ENCODE measurements at regions not wholly inside any gene's neighbourhood (a gene's known extent, or its start where the extent isn't known, plus 50 kb on each side); places are given as distances from the start of the nearest gene placed in this dataset.

DNA sequence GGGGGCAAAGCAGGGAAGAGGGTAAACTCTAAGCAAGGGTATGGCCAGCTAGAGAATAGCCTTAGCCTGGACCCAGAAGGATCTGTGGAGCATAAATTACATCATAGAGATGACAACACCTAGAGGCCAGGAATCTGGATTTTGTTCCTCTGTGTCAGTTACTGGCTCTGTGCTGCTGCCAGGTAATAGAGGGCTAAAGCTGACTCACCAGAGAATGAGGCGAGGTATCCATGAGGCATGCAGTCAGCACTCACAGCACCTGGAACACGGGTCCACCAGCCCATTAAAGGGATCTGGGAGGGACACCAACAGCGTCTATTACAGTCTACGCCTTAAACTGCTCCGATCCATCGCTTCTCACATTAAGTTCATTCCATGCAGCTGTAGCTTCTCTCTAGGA, 74.9 kb upstream of the CMKLR1 start (continued):
- TF ChIP-seq ZNF462 (CRISPR knock-in tag; IDR thresholded peaks at IDR 0.05) = no peak
- no peak for TF ChIP-seq NANOG (IDR thresholded peaks at IDR 0.05; ENCODE audit: borderline replicate concordance)
- TF ChIP-seq STAT1 (IDR thresholded peaks at IDR 0.05; ENCODE audit: unreplicated experiment) = no peak
- TF ChIP-seq CREB1 (CRISPR knock-in tag; IDR thresholded peaks at IDR 0.05; ENCODE audit: low read depth) = no peak
- no peak for TF ChIP-seq EZH2 (IDR thresholded peaks at IDR 0.05; ENCODE audit: low read depth, unreplicated experiment)
- TF ChIP-seq POLR2AphosphoS5 (IDR thresholded peaks at IDR 0.05; ENCODE audit: low read depth) = no peak
- TF ChIP-seq JUNB (IDR thresholded peaks at IDR 0.05; ENCODE audit: unreplicated experiment) = no peak

GRCh38 chr12:108410689-108411088, 71.6 kb upstream of the CMKLR1 start:
- H3K9me3 Mint-ChIP-seq = peaks cover 7% of the 10 kb centered on the region
- Histone ChIP-seq H4K20me1 (replicated peaks; ENCODE audit: insufficient read depth) (no peaks in the 10 kb centered on the region), H2AFZ (0 out of 2 replicates have a peak overlapping the region, but pooled peaks have one; percentile 28), H3K36me3 (ENCODE audit: insufficient read depth) (no peaks in the 10 kb centered on the region), H3K9me2 (ENCODE audit: insufficient read depth) (peaks cover 9% of the 10 kb centered on the region; the same call in 1 of the 2 replicates), H3K79me2 (replicated peaks; ENCODE audit: insufficient read depth) (no peaks in the 10 kb centered on the region), H3K4me1 (ENCODE audit: insufficient read depth) (peaks cover 13% of the 10 kb centered on the region), H3K4me2 (no peak overlapping the region), H3K27ac (ENCODE audit: low read depth) (no peak overlapping the region), H3F3A (replicated peaks; ENCODE audit: low read depth) (no peaks in the 10 kb centered on the region), H3K4me3 (no peak overlapping the region), H3K27me3 (ENCODE audit: insufficient read depth) (no peaks in the 10 kb centered on the region)
- no peak overlapping the region for H3K27ac Mint-ChIP-seq
- ATAC-seq (no peak), DNase-seq (ENCODE audit: low spot score) (no peak)
- H3K27me3 Mint-ChIP-seq (ENCODE audit: insufficient read depth, low read depth, poor library complexity) = no peaks in the 10 kb centered on the region
- H3K36me3 Mint-ChIP-seq (ENCODE audit: low read depth) = peaks cover 4% of the 10 kb centered on the region; the same call in 2 of the 3 replicates
- H3K4me1 Mint-ChIP-seq = peaks cover 14% of the 10 kb centered on the region
- no peak overlapping the region for H3K4me3 Mint-ChIP-seq
- TF ChIP-seq STAT1 (IDR thresholded peaks at IDR 0.05; ENCODE audit: unreplicated experiment) (no peak), POLR2AphosphoS5 (IDR thresholded peaks at IDR 0.05; ENCODE audit: low read depth) (no peak), JUNB (IDR thresholded peaks at IDR 0.05; ENCODE audit: unreplicated experiment) (no peak), ETS1 (IDR thresholded peaks at IDR 0.05) (no peak), EZH2 (IDR thresholded peaks at IDR 0.05; ENCODE audit: low read depth, unreplicated experiment) (no peak), ZNF331 (CRISPR knock-in tag; IDR thresholded peaks at IDR 0.05; ENCODE audit: low read depth) (no peak), ZNF114 (CRISPR knock-in tag; IDR thresholded peaks at IDR 0.05) (no peak)
- TF ChIP-seq, protein P1, sequence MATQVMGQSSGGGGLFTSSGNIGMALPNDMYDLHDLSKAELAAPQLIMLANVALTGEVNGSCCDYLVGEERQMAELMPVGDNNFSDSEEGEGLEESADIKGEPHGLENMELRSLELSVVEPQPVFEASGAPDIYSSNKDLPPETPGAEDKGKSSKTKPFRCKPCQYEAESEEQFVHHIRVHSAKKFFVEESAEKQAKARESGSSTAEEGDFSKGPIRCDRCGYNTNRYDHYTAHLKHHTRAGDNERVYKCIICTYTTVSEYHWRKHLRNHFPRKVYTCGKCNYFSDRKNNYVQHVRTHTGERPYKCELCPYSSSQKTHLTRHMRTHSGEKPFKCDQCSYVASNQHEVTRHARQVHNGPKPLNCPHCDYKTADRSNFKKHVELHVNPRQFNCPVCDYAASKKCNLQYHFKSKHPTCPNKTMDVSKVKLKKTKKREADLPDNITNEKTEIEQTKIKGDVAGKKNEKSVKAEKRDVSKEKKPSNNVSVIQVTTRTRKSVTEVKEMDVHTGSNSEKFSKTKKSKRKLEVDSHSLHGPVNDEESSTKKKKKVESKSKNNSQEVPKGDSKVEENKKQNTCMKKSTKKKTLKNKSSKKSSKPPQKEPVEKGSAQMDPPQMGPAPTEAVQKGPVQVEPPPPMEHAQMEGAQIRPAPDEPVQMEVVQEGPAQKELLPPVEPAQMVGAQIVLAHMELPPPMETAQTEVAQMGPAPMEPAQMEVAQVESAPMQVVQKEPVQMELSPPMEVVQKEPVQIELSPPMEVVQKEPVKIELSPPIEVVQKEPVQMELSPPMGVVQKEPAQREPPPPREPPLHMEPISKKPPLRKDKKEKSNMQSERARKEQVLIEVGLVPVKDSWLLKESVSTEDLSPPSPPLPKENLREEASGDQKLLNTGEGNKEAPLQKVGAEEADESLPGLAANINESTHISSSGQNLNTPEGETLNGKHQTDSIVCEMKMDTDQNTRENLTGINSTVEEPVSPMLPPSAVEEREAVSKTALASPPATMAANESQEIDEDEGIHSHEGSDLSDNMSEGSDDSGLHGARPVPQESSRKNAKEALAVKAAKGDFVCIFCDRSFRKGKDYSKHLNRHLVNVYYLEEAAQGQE (IDR thresholded peaks at IDR 0.05; ENCODE audit: unreplicated experiment) = no peak

Data from GM23338 (cell line).